AG04449 (cell line): ENCODE measurements at regions not wholly inside any gene's neighbourhood (a gene's known extent, or its start where the extent isn't known, plus 50 kb on each side); places are given as distances from the start of the nearest gene placed in this dataset.

ENCODE experiments used
- CTCF ChIA-PET: fragments of 350-600 bp; formaldehyde crosslinking; extraction: SDS; loops from one replicate; lab custom pipeline; 2021; ENCODE audit warnings: antibody characterized with exemption; lab: Yijun Ruan, JAX
- POLR2A ChIA-PET: fragments of 400-600, 350-600 bp; formaldehyde crosslinking; extraction: SDS; loops from one replicate; lab custom pipeline; 2020; ENCODE audit warnings: antibody characterized with exemption, inconsistent platforms; lab: Yijun Ruan, JAX
- DNase-seq: peaks from one replicate; pipeline ENCODE4 v3.0.0-alpha.2; 2010; ENCODE audit warnings: low read depth, low spot score
- H3K4me3 ChIP-seq: 2 replicates; pipeline ENCODE4 v1.5.1; 2011; ENCODE audit warnings: low read depth, mild to moderate bottlenecking, control low read depth, low read length
- TF ChIP-seq, protein P1 (sequence below): IDR thresholded peaks from one replicate; pipeline ENCODE4 v1.5.1; 2011; ENCODE audit warnings: mild to moderate bottlenecking, moderate library complexity, low read length, control low read depth, inconsistent platforms; ENCODE audit not compliant: insufficient read depth; ENCODE audit errors: missing control alignments

- ChIA-PET CTCF (interaction anchor here (1.3 kb wide), 1 partner anchor 11 kb away, joined by 3 read pairs; no protein-coding TSS in a partner anchor), POLR2A (no interaction called here)
- TF ChIP-seq, protein P1, sequence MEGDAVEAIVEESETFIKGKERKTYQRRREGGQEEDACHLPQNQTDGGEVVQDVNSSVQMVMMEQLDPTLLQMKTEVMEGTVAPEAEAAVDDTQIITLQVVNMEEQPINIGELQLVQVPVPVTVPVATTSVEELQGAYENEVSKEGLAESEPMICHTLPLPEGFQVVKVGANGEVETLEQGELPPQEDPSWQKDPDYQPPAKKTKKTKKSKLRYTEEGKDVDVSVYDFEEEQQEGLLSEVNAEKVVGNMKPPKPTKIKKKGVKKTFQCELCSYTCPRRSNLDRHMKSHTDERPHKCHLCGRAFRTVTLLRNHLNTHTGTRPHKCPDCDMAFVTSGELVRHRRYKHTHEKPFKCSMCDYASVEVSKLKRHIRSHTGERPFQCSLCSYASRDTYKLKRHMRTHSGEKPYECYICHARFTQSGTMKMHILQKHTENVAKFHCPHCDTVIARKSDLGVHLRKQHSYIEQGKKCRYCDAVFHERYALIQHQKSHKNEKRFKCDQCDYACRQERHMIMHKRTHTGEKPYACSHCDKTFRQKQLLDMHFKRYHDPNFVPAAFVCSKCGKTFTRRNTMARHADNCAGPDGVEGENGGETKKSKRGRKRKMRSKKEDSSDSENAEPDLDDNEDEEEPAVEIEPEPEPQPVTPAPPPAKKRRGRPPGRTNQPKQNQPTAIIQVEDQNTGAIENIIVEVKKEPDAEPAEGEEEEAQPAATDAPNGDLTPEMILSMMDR: no peak
- no peak for DNase-seq
- no peak overlapping the region for H3K4me3 ChIP-seq
These were observed 78.8 kb downstream of the MYEOV start for GRCh38 chr11:69372589-69373250.

- CTCF ChIA-PET: interaction anchor here (1.3 kb wide), 1 partner anchor 12 kb away, joined by 3 read pairs; no protein-coding TSS in a partner anchor
- TF ChIP-seq, protein P1: no peak
- no peak overlapping the region for H3K4me3 ChIP-seq
- DNase-seq: no peak
- POLR2A ChIA-PET: no interaction called here
These were observed 79.3 kb downstream of the MYEOV start for GRCh38 chr11:69373251-69373635.

DNA sequence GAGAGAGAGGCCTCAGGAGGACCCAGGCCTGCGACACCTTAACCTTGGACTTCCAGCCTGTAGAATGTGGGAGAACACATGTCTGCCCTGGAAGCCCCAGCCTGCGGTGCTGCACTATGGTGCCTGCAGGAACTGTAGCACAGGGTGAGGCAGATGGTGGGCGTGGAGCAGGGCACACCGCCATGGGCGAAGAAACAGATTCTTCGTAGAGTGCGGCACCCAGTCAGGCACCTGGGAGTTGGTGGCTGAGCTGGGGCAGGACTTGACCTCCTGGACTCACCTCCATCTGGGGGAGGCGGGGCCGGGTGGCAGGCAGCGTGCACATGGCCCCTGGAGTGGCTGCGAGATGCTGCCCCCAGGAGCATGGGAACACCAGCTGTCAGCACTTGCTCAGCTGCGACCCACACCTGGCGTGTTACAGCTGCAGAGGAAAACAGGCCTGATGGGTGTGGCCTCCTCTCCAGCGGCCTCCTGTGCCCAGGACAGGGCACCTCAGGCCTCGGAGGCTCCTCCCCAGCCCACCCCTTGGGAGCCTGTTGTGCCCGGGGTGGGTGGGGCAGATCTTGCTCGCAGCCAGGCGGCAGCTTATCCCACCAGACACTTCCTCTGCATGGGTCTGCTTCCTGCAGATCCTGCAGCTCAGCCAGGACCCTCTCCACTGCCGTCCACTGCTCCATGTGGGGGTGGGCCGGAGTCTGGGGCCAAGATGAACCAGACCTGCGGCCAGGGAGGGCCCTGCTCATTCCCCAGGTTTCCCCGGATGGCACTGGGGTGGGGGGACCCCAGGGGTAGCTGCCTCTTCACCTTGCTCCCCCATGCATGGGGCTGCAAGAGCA is 80.4 kb downstream of the MYEOV start:
- ChIA-PET CTCF (interaction anchor here (0.9 to 1.3 kb wide), 2 partner anchors 13 to 270 kb away, joined by 3 read pairs; no protein-coding TSS in a partner anchor), POLR2A (no interaction called here)
- no peak for DNase-seq
- no peak overlapping the region for H3K4me3 ChIP-seq
- TF ChIP-seq, protein P1: no peak

DNA sequence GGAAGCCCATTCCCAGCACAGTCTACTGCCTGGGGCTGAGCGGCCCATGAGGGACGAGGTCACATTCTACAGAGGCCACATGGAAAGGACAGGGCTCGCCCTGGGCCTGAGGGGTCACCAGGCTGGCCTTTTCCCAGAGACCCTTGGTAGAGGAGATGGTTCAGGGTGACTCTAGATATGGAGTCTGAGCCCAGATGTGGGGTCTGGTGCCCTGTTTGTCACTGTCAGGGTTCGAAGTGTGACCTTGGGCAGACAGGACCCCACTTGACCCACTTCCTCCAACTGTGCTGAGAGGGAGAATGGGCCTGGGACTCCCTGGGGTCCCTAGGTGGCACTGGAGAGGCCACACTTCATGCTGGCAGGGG is 81.0 kb downstream of the MYEOV start:
- TF ChIP-seq, protein P1: no peak
- ChIA-PET POLR2A (no interaction called here), CTCF (interaction anchor here (0.9 kb wide), 1 partner anchor 269 kb away, joined by 3 read pairs; no protein-coding TSS in a partner anchor)
- H3K4me3 ChIP-seq: no peak overlapping the region
- DNase-seq: no peak

DNA sequence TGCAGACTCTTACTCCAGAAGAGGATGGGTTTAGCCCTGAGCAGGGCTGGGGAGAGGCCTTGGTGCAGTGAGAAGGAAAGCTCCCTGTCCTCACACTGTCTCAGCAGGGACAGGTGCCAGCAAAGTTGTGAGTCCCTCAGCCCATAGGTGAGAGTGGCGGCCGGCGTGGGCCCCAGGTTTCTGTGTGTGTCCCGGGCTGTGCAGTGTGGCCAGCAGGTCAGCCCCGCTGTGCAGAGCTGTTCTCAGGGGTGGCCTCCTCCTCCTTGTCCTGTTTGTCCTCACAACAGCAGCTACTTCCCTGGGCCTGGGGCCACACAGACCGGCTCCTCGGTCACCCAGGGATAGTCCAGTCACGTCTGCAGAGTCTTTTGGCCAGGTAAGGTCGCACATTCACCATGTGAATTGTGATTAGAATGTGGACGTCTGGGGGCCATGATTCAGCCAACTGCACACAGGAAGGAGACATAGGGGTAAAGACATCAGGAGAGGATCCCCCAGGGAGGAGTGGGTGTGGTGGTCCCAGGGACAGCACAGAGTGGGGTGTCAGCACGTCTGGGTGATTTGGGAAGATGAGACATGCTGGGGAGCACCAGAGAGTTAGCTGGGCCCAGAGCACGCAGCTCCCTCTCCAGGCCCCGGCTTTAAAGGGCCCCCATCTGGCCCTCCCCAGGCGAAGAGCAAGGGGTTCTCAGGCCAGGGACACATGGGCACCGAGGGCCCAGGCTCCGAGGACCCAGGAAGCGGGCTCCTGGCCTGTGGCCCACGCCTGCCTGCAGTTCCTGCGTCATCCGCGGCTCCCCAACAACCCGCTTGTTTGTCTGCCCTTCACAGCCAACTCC is 81.6 kb downstream of the MYEOV start:
- TF ChIP-seq, protein P1: no peak
- no peak overlapping the region for H3K4me3 ChIP-seq
- ChIA-PET CTCF (interaction anchor here (0.9 kb wide), 1 partner anchor 269 kb away, joined by 3 read pairs; no protein-coding TSS in a partner anchor), POLR2A (no interaction called here)
- DNase-seq: no peak
